ENCODE measurements at regions not wholly inside any gene's neighbourhood (a gene's known extent, or its start where the extent isn't known, plus 50 kb on each side); places are given as distances from the start of the nearest gene placed in this dataset.
A peak's percentile ranks its signal among the peaks of the same experiment; 100 is the strongest.

GRCh38 chr3:21188459-21188858 is 562.6 kb downstream of the ZNF385D start:
- DNase-seq (ENCODE audit: extremely low spot score, unreplicated experiment): no peak
- H3K4me1 Mint-ChIP-seq (ENCODE audit: unreplicated experiment): no peaks in the 10 kb centered on the region
- TF ChIP-seq CTCF (conservative IDR thresholded peaks at IDR 0.05): no peak
- H3K4me3 Mint-ChIP-seq: no peak overlapping the region
- H3K9me3 Mint-ChIP-seq: no peaks in the 10 kb centered on the region
- H3K27me3 Mint-ChIP-seq: no peaks in the 10 kb centered on the region
- no peaks in the 10 kb centered on the region for H3K36me3 Mint-ChIP-seq
- H3K27ac Mint-ChIP-seq: no peak overlapping the region

- Mint-ChIP-seq H3K36me3 (no peaks in the 10 kb centered on the region), H3K27me3 (no peaks in the 10 kb centered on the region), H3K9me3 (no peaks in the 10 kb centered on the region), H3K27ac (no peak overlapping the region), H3K4me1 (ENCODE audit: unreplicated experiment) (no peaks in the 10 kb centered on the region), H3K4me3 (no peak overlapping the region)
- DNase-seq (ENCODE audit: extremely low spot score, unreplicated experiment): no peak
- TF ChIP-seq CTCF (conservative IDR thresholded peaks at IDR 0.05): no peak
These were observed 565.1 kb downstream of the ZNF385D start for GRCh38 chr3:21185816-21186314.

GRCh38 chr3:21174461-21174860 is 576.5 kb downstream of the ZNF385D start:
- H3K4me3 Mint-ChIP-seq: no peak overlapping the region
- H3K27ac Mint-ChIP-seq: no peak overlapping the region
- H3K4me1 Mint-ChIP-seq (ENCODE audit: unreplicated experiment): no peaks in the 10 kb centered on the region
- no peak for DNase-seq (ENCODE audit: extremely low spot score, unreplicated experiment)
- H3K36me3 Mint-ChIP-seq: no peaks in the 10 kb centered on the region
- H3K27me3 Mint-ChIP-seq: no peaks in the 10 kb centered on the region
- peaks cover 6% of the 10 kb centered on the region for H3K9me3 Mint-ChIP-seq
- TF ChIP-seq CTCF (conservative IDR thresholded peaks at IDR 0.05): no peak

GRCh38 chr3:21170964-21171363 is 580.0 kb downstream of the ZNF385D start:
- H3K36me3 Mint-ChIP-seq: no peaks in the 10 kb centered on the region
- H3K9me3 Mint-ChIP-seq: peaks cover 3% of the 10 kb centered on the region
- DNase-seq (ENCODE audit: extremely low spot score, unreplicated experiment): no peak
- no peak overlapping the region for H3K27ac Mint-ChIP-seq
- H3K4me3 Mint-ChIP-seq: no peak overlapping the region
- H3K27me3 Mint-ChIP-seq: no peaks in the 10 kb centered on the region
- TF ChIP-seq CTCF (conservative IDR thresholded peaks at IDR 0.05): peak; percentile 71
- H3K4me1 Mint-ChIP-seq (ENCODE audit: unreplicated experiment): no peaks in the 10 kb centered on the region

GRCh38 chr3:21169948-21170347 is 581.1 kb downstream of the ZNF385D start:
- Mint-ChIP-seq H3K9me3 (no peaks in the 10 kb centered on the region), H3K4me3 (no peak overlapping the region), H3K4me1 (ENCODE audit: unreplicated experiment) (no peaks in the 10 kb centered on the region), H3K27me3 (no peaks in the 10 kb centered on the region), H3K36me3 (no peaks in the 10 kb centered on the region), H3K27ac (no peak overlapping the region)
- no peak for TF ChIP-seq CTCF (conservative IDR thresholded peaks at IDR 0.05)
- DNase-seq (ENCODE audit: extremely low spot score, unreplicated experiment): no peak

- Mint-ChIP-seq H3K9me3 (no peaks in the 10 kb centered on the region), H3K36me3 (no peaks in the 10 kb centered on the region), H3K4me3 (no peak overlapping the region), H3K4me1 (ENCODE audit: unreplicated experiment) (no peaks in the 10 kb centered on the region), H3K27ac (no peak overlapping the region), H3K27me3 (no peaks in the 10 kb centered on the region)
- no peak for TF ChIP-seq CTCF (conservative IDR thresholded peaks at IDR 0.05)
- DNase-seq (ENCODE audit: extremely low spot score, unreplicated experiment): no peak
These were observed 582.5 kb downstream of the ZNF385D start for GRCh38 chr3:21168471-21168870.
